Keratinocyte (primary cell): ENCODE measurements at regions not wholly inside any gene's neighbourhood (a gene's known extent, or its start where the extent isn't known, plus 50 kb on each side); places are given as distances from the start of the nearest gene placed in this dataset.

Experiments
- DNase-seq: peaks from one replicate; pipeline ENCODE4 v3.0.0-alpha.2; 2011; ENCODE audit warnings: low read depth, missing footprints, low spot score
- FAIRE-seq: peaks from 2 replicates; lab custom pipeline; 2011; peaks lifted over from hg19 to GRCh38; lab: Jason Lieb, UNC
- H2AFZ ChIP-seq: 2 replicates; pipeline ENCODE4 v1.6.0; 2012; ENCODE audit warnings: low read length, control low read depth, inconsistent platforms; ENCODE audit not compliant: control insufficient read depth
- H3K27ac ChIP-seq: 2 replicates; pipeline ENCODE4 v1.5.1; 2011; ENCODE audit warnings: low read length; ENCODE audit not compliant: control insufficient read depth, insufficient read depth
- H3K27me3 ChIP-seq: 3 replicates; pipeline ENCODE4 v1.6.0; 2011; ENCODE audit warnings: low read length; ENCODE audit not compliant: control insufficient read depth, insufficient read depth; ENCODE audit errors: extremely low read depth
- H3K36me3 ChIP-seq, 2 experiments: 2 replicates in 1 of 2; 3 replicates in 1 of 2; pipeline ENCODE4 v1.5.1; 2011; ENCODE audit warnings: low read length in 2 of 2, mild to moderate bottlenecking in 1 of 2; ENCODE audit not compliant: control insufficient read depth in 2 of 2, insufficient read depth in 2 of 2; ENCODE audit errors: extremely low read depth in 1 of 2
- H3K4me1 ChIP-seq: 3 replicates; pipeline ENCODE4 v1.5.1; 2011; ENCODE audit warnings: low read length; ENCODE audit not compliant: control insufficient read depth, insufficient read depth; ENCODE audit errors: extremely low read depth
- H3K4me2 ChIP-seq: 3 replicates; pipeline ENCODE4 v1.6.0; 2011; ENCODE audit warnings: low read depth, low read length; ENCODE audit not compliant: control insufficient read depth, insufficient read depth; ENCODE audit errors: extremely low read depth
- H3K4me3 ChIP-seq, 3 experiments: fragments of 200-600 bp in 1 of 3; sonication (generic) in 1 of 3; 2 replicates in 2 of 3; 3 replicates in 1 of 3; pipeline ENCODE4 v1.5.1; 2011 to 2016; ENCODE audit warnings: low read length in 3 of 3, mild to moderate bottlenecking in 3 of 3, control low read depth in 2 of 3, inconsistent platforms in 1 of 3, low read depth in 1 of 3, mixed read lengths in 1 of 3, mixed run types in 1 of 3, moderate library complexity in 1 of 3; ENCODE audit not compliant: control insufficient read depth in 2 of 3, insufficient read depth in 2 of 3; ENCODE audit errors: extremely low read depth in 1 of 3
- H3K79me2 ChIP-seq: 2 replicates; pipeline ENCODE4 v1.6.0; 2012; ENCODE audit warnings: low read length; ENCODE audit not compliant: control insufficient read depth, insufficient read depth
- H3K9ac ChIP-seq: 3 replicates; pipeline ENCODE4 v1.6.0; 2011; ENCODE audit warnings: low read length; ENCODE audit not compliant: control insufficient read depth, insufficient read depth; ENCODE audit errors: extremely low read depth
- H3K9me1 ChIP-seq: 3 replicates; pipeline ENCODE4 v1.6.0; 2011; ENCODE audit warnings: low read length; ENCODE audit not compliant: control insufficient read depth, insufficient read depth; ENCODE audit errors: extremely low read depth
- H3K9me3 ChIP-seq: 2 replicates; pipeline ENCODE4 v1.5.1; 2012; ENCODE audit warnings: low read depth, low read length; ENCODE audit not compliant: control insufficient read depth
- H4K20me1 ChIP-seq: 3 replicates; pipeline ENCODE4 v1.6.0; 2011; ENCODE audit warnings: low read length; ENCODE audit not compliant: control insufficient read depth, insufficient read depth; ENCODE audit errors: extremely low read depth
- CTCF ChIP-seq, 3 experiments: IDR thresholded peaks in 1 of 3; conservative IDR thresholded peaks in 1 of 3; optimal IDR thresholded peaks in 1 of 3; 2 replicates in 2 of 3; 3 replicates in 1 of 3; pipeline versions ENCODE3 to v1.5.1; 2011; ENCODE audit warnings: low read length in 3 of 3, mild to moderate bottlenecking in 3 of 3, moderate library complexity in 2 of 3, control low read depth in 1 of 3, inconsistent platforms in 1 of 3; ENCODE audit not compliant: insufficient read depth in 2 of 3; ENCODE audit errors: extremely low read depth in 1 of 3
- EZH2 ChIP-seq: IDR thresholded peaks from one replicate; pipeline ENCODE4 v1.6.1; 2012; ENCODE audit warnings: inconsistent platforms, mild to moderate bottlenecking, low read length, moderate library complexity
- dilution Hi-C: fragments of 300-500 bp; cut with MboI; formaldehyde crosslinking; loops from one replicate; pipeline ENCODE4 v1.7.0; 2020; ENCODE audit warnings: low sequenced_read_pairs; ENCODE audit not compliant: extremely low pct_ligation_motif_present

- FAIRE-seq (no peak), DNase-seq (no peak)
- H4K20me1 ChIP-seq, result no peaks in the 10 kb centered on the region
- no peaks in the 10 kb centered on the region for H3K36me3 ChIP-seq
- no peak overlapping the region for H3K27ac ChIP-seq
- H3K4me2 ChIP-seq, result no peak overlapping the region
- no peak overlapping the region for H2AFZ ChIP-seq
- dilution Hi-C loops, result no loop called here
- H3K9me1 ChIP-seq, result no peaks in the 10 kb centered on the region
- H3K27me3 ChIP-seq, result peaks cover 7% of the 10 kb centered on the region
- H3K4me1 ChIP-seq, result peaks cover 2% of the 10 kb centered on the region
- TF ChIP-seq EZH2 (no peak), CTCF (optimal IDR thresholded peaks at IDR 0.05 in 1 of 3, IDR thresholded peaks at IDR 0.05 in 1 of 3, conservative IDR thresholded peaks at IDR 0.05 in 1 of 3; ENCODE audit: extremely low read depth in 1 of 3, insufficient read depth in 2 of 3, low read length in 3 of 3) (no peak)
- H3K4me3 ChIP-seq, result no peak overlapping the region
- H3K79me2 ChIP-seq, result no peaks in the 10 kb centered on the region
- H3K9ac ChIP-seq, result no peak overlapping the region
- no peaks in the 10 kb centered on the region for H3K9me3 ChIP-seq
Observed at GRCh38 chr15:31974154-31974794, 56.0 kb upstream of the CHRNA7 start.

DNA sequence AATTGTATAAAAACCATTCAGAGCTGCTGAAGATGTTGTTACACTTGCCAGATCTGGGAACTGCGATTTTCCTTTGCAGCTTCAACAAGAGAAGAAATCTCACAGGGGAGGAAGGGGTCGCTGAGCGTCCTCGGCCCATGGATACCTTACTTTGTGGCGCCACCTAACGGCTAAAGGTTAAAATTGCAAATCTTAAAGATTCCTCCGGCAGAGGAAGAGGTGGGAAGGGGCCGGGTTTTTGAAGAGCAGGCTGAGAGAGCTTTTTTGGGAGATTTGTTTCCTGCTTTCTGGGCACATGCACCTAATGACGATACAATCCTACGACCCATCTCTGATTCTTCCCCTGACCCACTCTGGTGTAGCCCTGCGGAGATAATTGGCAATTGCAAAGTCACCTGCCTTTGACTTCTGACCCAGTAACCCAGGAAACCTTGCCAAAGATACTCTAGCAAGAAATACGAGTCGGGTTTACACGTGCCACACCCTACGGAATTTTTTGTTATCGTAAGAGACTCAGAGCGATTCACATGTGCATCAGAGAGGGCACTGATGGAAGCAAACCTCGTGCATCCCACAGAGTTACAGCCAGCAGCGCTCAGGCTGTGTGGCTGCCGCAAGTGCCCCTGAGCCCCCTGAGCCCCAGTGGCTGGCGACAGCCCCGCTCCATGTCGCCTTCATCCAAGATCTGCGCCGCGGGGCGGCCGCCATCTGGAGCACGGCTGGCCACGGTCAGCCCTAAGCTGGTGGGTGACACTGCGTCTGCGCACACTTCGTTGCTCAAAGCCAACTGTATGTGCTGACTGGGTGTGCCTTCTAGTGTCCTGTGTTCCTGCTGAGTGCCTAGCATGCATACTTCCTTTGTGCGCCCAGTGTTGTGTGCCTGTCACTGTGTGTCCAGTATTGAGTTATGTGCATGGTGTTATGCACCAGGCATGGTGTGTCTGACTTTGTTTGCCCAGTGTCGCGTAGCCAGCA is 55.2 kb upstream of the CHRNA7 start:
- Histone ChIP-seq H2AFZ (peak overlapping the region; percentile 36), H3K36me3 (no peaks in the 10 kb centered on the region), H3K27me3 (peaks cover 7% of the 10 kb centered on the region), H3K9ac (no peak overlapping the region), H3K4me2 (peak overlapping the region; percentile 34), H3K9me1 (no peaks in the 10 kb centered on the region), H4K20me1 (no peaks in the 10 kb centered on the region), H3K4me3 (no peak overlapping the region), H3K4me1 (peaks cover 2% of the 10 kb centered on the region), H3K27ac (no peak overlapping the region), H3K79me2 (no peaks in the 10 kb centered on the region), H3K9me3 (no peaks in the 10 kb centered on the region)
- dilution Hi-C loops, result no loop called here
- FAIRE-seq (no peak), DNase-seq (no peak)
- peak; percentile 62 to 66 (median 62) for TF ChIP-seq CTCF (optimal IDR thresholded peaks at IDR 0.05 in 1 of 3, IDR thresholded peaks at IDR 0.05 in 1 of 3, conservative IDR thresholded peaks at IDR 0.05 in 1 of 3; ENCODE audit: extremely low read depth in 1 of 3, insufficient read depth in 2 of 3, low read length in 3 of 3)
- TF ChIP-seq EZH2, result no peak
